ENCODE measurements at regions not wholly inside any gene's neighbourhood (a gene's known extent, or its start where the extent isn't known, plus 50 kb on each side); places are given as distances from the start of the nearest gene placed in this dataset.
A peak's percentile ranks its signal among the peaks of the same experiment; 100 is the strongest.
"Not testable (repeated sequence)": the region's sequence is repeated elsewhere in the genome, so short reads cannot be mapped to it uniquely, and the experiment has no call there.

DNA sequence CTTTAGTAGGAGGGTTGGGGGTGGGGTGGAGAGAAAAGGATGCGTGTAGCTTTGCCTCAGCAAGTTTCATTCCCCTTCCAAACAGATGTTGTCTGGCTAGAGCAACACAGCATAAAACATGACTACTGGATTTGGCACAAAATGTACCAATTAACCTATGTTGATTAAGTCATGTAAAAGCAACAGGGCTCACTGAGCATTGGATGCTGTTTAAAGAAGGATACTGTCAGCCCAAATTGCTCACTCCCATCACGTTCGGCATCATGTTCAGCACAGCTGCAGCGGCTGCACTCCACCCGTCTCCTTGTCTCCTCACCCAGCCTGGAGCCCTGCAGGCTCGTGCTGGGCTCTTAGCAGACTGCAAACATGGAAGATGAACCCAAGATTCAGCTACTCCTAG is 77.5 kb downstream of the DLEU7 start:
- POLR2A ChIA-PET = no interaction called here
- H3K4me2 ChIP-seq (replicated peaks; ENCODE audit: low read depth, low read length, poor library complexity, severe bottlenecking) = no peak overlapping the region
- no peaks in the 10 kb centered on the region for H3K36me3 ChIP-seq (replicated peaks in 1 of 2; ENCODE audit: control extremely low read depth in 1 of 2, control insufficient read depth in 1 of 2, extremely low read depth in 1 of 2, insufficient read depth in 2 of 2, low read length in 1 of 2)
- DNase-seq = no peak
- ATAC-seq (ENCODE audit: low read depth) = no peak
- H3K27me3 Mint-ChIP-seq = no peaks in the 10 kb centered on the region
- no peaks in the 10 kb centered on the region for H3K9me3 ChIP-seq (ENCODE audit: control extremely low read depth in 1 of 3, control insufficient read depth in 2 of 3, insufficient read depth in 1 of 3, low read length in 2 of 3)
- H3K4me1 ChIP-seq (ENCODE audit: control insufficient read depth in 2 of 2, insufficient read depth in 2 of 2, low read length in 2 of 2) = peaks cover 40 to 44% of the 10 kb centered on the region in 2 donors
- no peaks in the 10 kb centered on the region for H3K27me3 ChIP-seq (replicated peaks in 1 of 4; ENCODE audit: control extremely low read depth in 1 of 4, control insufficient read depth in 3 of 4, insufficient read depth in 4 of 4, low read length in 3 of 4)
- H3K79me2 ChIP-seq (ENCODE audit: control insufficient read depth, insufficient read depth, low read length) = no peaks in the 10 kb centered on the region
- no peak for TF ChIP-seq EZH2 (IDR thresholded peaks at IDR 0.05; ENCODE audit: borderline replicate concordance, insufficient read depth, low read depth, low read length, poor library complexity, severe bottlenecking)
- TF ChIP-seq, protein P1, sequence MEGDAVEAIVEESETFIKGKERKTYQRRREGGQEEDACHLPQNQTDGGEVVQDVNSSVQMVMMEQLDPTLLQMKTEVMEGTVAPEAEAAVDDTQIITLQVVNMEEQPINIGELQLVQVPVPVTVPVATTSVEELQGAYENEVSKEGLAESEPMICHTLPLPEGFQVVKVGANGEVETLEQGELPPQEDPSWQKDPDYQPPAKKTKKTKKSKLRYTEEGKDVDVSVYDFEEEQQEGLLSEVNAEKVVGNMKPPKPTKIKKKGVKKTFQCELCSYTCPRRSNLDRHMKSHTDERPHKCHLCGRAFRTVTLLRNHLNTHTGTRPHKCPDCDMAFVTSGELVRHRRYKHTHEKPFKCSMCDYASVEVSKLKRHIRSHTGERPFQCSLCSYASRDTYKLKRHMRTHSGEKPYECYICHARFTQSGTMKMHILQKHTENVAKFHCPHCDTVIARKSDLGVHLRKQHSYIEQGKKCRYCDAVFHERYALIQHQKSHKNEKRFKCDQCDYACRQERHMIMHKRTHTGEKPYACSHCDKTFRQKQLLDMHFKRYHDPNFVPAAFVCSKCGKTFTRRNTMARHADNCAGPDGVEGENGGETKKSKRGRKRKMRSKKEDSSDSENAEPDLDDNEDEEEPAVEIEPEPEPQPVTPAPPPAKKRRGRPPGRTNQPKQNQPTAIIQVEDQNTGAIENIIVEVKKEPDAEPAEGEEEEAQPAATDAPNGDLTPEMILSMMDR (IDR thresholded peaks at IDR 0.05) = no peak
- no peak overlapping the region for H3K4me3 Mint-ChIP-seq
- CTCF ChIA-PET = no interaction called here
- H3K4me1 Mint-ChIP-seq = peaks cover 49% of the 10 kb centered on the region
- H4K20me1 ChIP-seq (ENCODE audit: control insufficient read depth, insufficient read depth, low read length, poor library complexity, severe bottlenecking) = no peaks in the 10 kb centered on the region
- no peak overlapping the region for H3K9ac ChIP-seq (ENCODE audit: low read length)
- H3K4me3 ChIP-seq (ENCODE audit: control extremely low read depth in 1 of 5, extremely low read depth in 1 of 5, insufficient read depth in 1 of 5, low read depth in 2 of 5, low read length in 4 of 5) = no peak overlapping the region
- intact Hi-C loops (cut with micrococcal nuclease) = loop anchor here (10.0 kb wide), 1 partner anchor 51 kb away; no protein-coding TSS in a partner anchor
- no peak overlapping the region for H2AFZ ChIP-seq (ENCODE audit: insufficient read depth, low read depth, low read length, poor library complexity, severe bottlenecking)
- no peak overlapping the region for H3K27ac Mint-ChIP-seq
- 96% methylated on average over 4 of the region's 6 CpGs for WGBS (ENCODE audit: insufficient coverage)
- no peak overlapping the region for H3K27ac ChIP-seq (ENCODE audit: low read length in 2 of 2)
- H3K9me3 Mint-ChIP-seq (ENCODE audit: insufficient read depth) = no peaks in the 10 kb centered on the region

DNA sequence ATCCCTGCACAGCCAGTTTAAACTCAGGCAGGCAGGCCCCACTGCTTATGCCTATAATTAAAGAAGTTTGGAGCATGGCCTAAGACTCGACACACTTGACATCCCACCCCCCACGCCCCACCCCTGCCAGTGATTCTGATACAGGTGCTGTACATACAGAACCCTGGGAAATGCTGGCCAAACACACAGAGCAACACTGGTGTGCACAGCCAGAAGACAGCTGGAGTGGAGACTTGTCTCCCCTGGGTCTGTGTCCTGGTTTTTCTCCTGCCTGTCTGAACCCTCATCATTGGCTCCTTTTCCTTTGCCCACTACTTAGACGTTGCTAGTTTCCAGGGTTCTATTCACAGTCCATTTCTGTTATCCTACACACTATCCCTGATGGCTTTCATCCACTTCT is 76.8 kb downstream of the DLEU7 start:
- Histone ChIP-seq H3K9me3 (ENCODE audit: control extremely low read depth in 1 of 3, control insufficient read depth in 2 of 3, insufficient read depth in 1 of 3, low read length in 2 of 3) (no peaks in the 10 kb centered on the region), H4K20me1 (ENCODE audit: control insufficient read depth, insufficient read depth, low read length, poor library complexity, severe bottlenecking) (no peaks in the 10 kb centered on the region), H3K4me2 (replicated peaks; ENCODE audit: low read depth, low read length, poor library complexity, severe bottlenecking) (no peak overlapping the region), H3K4me1 (ENCODE audit: control insufficient read depth in 2 of 2, insufficient read depth in 2 of 2, low read length in 2 of 2) (peaks cover 40 to 44% of the 10 kb centered on the region in 2 donors), H3K36me3 (replicated peaks in 1 of 2; ENCODE audit: control extremely low read depth in 1 of 2, control insufficient read depth in 1 of 2, extremely low read depth in 1 of 2, insufficient read depth in 2 of 2, low read length in 1 of 2) (no peaks in the 10 kb centered on the region), H3K27ac (ENCODE audit: low read length in 2 of 2) (no peak overlapping the region), H2AFZ (ENCODE audit: insufficient read depth, low read depth, low read length, poor library complexity, severe bottlenecking) (no peak overlapping the region), H3K27me3 (replicated peaks in 1 of 4; ENCODE audit: control extremely low read depth in 1 of 4, control insufficient read depth in 3 of 4, insufficient read depth in 4 of 4, low read length in 3 of 4) (no peaks in the 10 kb centered on the region), H3K4me3 (ENCODE audit: control extremely low read depth in 1 of 5, extremely low read depth in 1 of 5, insufficient read depth in 1 of 5, low read depth in 2 of 5, low read length in 4 of 5) (no peak overlapping the region), H3K9ac (ENCODE audit: low read length) (no peak overlapping the region), H3K79me2 (ENCODE audit: control insufficient read depth, insufficient read depth, low read length) (no peaks in the 10 kb centered on the region)
- H3K4me3 Mint-ChIP-seq = no peak overlapping the region
- POLR2A ChIA-PET = no interaction called here
- intact Hi-C loops (cut with micrococcal nuclease) = loop anchor here (10.0 kb wide), 1 partner anchor 52 kb away; no protein-coding TSS in a partner anchor
- H3K27me3 Mint-ChIP-seq = no peaks in the 10 kb centered on the region
- H3K9me3 Mint-ChIP-seq (ENCODE audit: insufficient read depth) = no peaks in the 10 kb centered on the region
- CTCF ChIA-PET = no interaction called here
- WGBS (ENCODE audit: insufficient coverage) = no CpG with 5 or more reads among the region's 3 CpGs
- ATAC-seq (ENCODE audit: low read depth) = no peak
- no peak overlapping the region for H3K27ac Mint-ChIP-seq
- DNase-seq = no peak
- peaks cover 49% of the 10 kb centered on the region for H3K4me1 Mint-ChIP-seq
- TF ChIP-seq, protein P1 (IDR thresholded peaks at IDR 0.05) = no peak
- TF ChIP-seq EZH2 (IDR thresholded peaks at IDR 0.05; ENCODE audit: borderline replicate concordance, insufficient read depth, low read depth, low read length, poor library complexity, severe bottlenecking) = no peak

DNA sequence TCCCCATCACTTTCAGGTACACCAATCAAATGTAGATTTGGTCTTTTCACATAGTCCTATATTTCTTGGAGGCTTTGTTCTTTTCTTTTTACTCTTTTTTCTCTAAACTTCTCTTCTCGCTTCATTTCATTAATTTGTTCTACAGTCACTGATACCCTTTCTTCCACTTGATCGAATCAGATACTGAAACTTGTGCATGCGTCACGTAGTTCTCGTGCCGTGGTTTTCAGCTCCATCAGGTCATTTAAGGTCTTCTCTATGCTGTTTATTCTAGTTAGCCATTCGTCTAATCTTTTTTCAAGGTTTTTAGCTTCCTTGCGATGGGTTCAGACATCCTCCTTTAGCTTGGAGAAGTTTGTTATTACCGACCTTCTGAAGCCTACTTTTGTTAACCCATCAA is 70.6 kb downstream of the DLEU7 start:
- H2AFZ ChIP-seq (ENCODE audit: insufficient read depth, low read depth, low read length, poor library complexity, severe bottlenecking); H3K4me3 ChIP-seq (ENCODE audit: control extremely low read depth in 1 of 5, extremely low read depth in 1 of 5, insufficient read depth in 1 of 5, low read depth in 2 of 5, low read length in 4 of 5); POLR2A ChIA-PET; H3K27me3 ChIP-seq (replicated peaks in 1 of 4; ENCODE audit: control extremely low read depth in 1 of 4, control insufficient read depth in 3 of 4, insufficient read depth in 4 of 4, low read length in 3 of 4); H3K9me3 ChIP-seq (ENCODE audit: control extremely low read depth in 1 of 3, control insufficient read depth in 2 of 3, insufficient read depth in 1 of 3, low read length in 2 of 3); H3K9ac ChIP-seq (ENCODE audit: low read length); H3K79me2 ChIP-seq (ENCODE audit: control insufficient read depth, insufficient read depth, low read length); H3K36me3 ChIP-seq (replicated peaks in 1 of 2; ENCODE audit: control extremely low read depth in 1 of 2, control insufficient read depth in 1 of 2, extremely low read depth in 1 of 2, insufficient read depth in 2 of 2, low read length in 1 of 2); H3K9me3 Mint-ChIP-seq (ENCODE audit: insufficient read depth); intact Hi-C loops (cut with micrococcal nuclease); H3K4me2 ChIP-seq (replicated peaks; ENCODE audit: low read depth, low read length, poor library complexity, severe bottlenecking); H3K27me3 Mint-ChIP-seq; ATAC-seq (ENCODE audit: low read depth); H4K20me1 ChIP-seq (ENCODE audit: control insufficient read depth, insufficient read depth, low read length, poor library complexity, severe bottlenecking); H3K27ac ChIP-seq (ENCODE audit: low read length in 2 of 2): not testable (repeated sequence)
- H3K4me1 ChIP-seq (ENCODE audit: control insufficient read depth in 2 of 2, insufficient read depth in 2 of 2, low read length in 2 of 2) = peaks cover 5 to 12% of the 10 kb centered on the region in 2 donors
- CTCF ChIA-PET = interaction anchor here (1.4 kb wide), 1 partner anchor 139 kb away, joined by 4 read pairs; no protein-coding TSS in a partner anchor
- peak; percentile 50 for DNase-seq
- no CpG with 5 or more reads among the region's 9 CpGs for WGBS (ENCODE audit: insufficient coverage)
- peaks cover 21% of the 10 kb centered on the region for H3K4me1 Mint-ChIP-seq
- peak overlapping the region; percentile 38 for H3K27ac Mint-ChIP-seq
- H3K4me3 Mint-ChIP-seq = peak overlapping the region; percentile 50
